ENCODE measurements at regions not wholly inside any gene's neighbourhood (a gene's known extent, or its start where the extent isn't known, plus 50 kb on each side); places are given as distances from the start of the nearest gene placed in this dataset.

GRCh38 chr1:101142244-101142643 is 94.6 kb upstream of the S1PR1 start:
- H3K4me1 Mint-ChIP-seq: peaks cover 17% of the 10 kb centered on the region; the same call in 2 of the 3 replicates
- Histone ChIP-seq H3F3A (replicated peaks; ENCODE audit: low read depth) (no peaks in the 10 kb centered on the region), H3K4me1 (ENCODE audit: insufficient read depth) (peaks cover 5% of the 10 kb centered on the region), H3K9me2 (ENCODE audit: insufficient read depth) (0 out of 2 replicates have a peak, but pooled peaks cover 9% of the 10 kb centered on the region), H3K27ac (ENCODE audit: low read depth) (no peak overlapping the region), H4K20me1 (replicated peaks; ENCODE audit: insufficient read depth) (no peaks in the 10 kb centered on the region), H3K4me2 (no peak overlapping the region), H3K79me2 (replicated peaks; ENCODE audit: insufficient read depth) (no peaks in the 10 kb centered on the region), H2AFZ (no peak overlapping the region), H3K4me3 (no peak overlapping the region), H3K36me3 (ENCODE audit: insufficient read depth) (no peaks in the 10 kb centered on the region), H3K27me3 (ENCODE audit: insufficient read depth) (no peaks in the 10 kb centered on the region)
- no peak overlapping the region for H3K4me3 Mint-ChIP-seq
- DNase-seq (ENCODE audit: low spot score) (no peak), ATAC-seq (no peak)
- TF ChIP-seq, protein P1, sequence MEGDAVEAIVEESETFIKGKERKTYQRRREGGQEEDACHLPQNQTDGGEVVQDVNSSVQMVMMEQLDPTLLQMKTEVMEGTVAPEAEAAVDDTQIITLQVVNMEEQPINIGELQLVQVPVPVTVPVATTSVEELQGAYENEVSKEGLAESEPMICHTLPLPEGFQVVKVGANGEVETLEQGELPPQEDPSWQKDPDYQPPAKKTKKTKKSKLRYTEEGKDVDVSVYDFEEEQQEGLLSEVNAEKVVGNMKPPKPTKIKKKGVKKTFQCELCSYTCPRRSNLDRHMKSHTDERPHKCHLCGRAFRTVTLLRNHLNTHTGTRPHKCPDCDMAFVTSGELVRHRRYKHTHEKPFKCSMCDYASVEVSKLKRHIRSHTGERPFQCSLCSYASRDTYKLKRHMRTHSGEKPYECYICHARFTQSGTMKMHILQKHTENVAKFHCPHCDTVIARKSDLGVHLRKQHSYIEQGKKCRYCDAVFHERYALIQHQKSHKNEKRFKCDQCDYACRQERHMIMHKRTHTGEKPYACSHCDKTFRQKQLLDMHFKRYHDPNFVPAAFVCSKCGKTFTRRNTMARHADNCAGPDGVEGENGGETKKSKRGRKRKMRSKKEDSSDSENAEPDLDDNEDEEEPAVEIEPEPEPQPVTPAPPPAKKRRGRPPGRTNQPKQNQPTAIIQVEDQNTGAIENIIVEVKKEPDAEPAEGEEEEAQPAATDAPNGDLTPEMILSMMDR (conservative IDR thresholded peaks at IDR 0.05; ENCODE audit: low read depth in 2 of 2): no peak
- no peak for TF ChIP-seq ZNF331 (CRISPR knock-in tag; IDR thresholded peaks at IDR 0.05; ENCODE audit: low read depth)
- no peak for TF ChIP-seq STAT1 (IDR thresholded peaks at IDR 0.05; ENCODE audit: unreplicated experiment)
- no peak for TF ChIP-seq JUNB (IDR thresholded peaks at IDR 0.05; ENCODE audit: unreplicated experiment)
- no peak for TF ChIP-seq EZH2 (IDR thresholded peaks at IDR 0.05; ENCODE audit: low read depth, unreplicated experiment)
- H3K27ac Mint-ChIP-seq: no peak overlapping the region
- H3K9me3 Mint-ChIP-seq: no peaks in the 10 kb centered on the region
- no peaks in the 10 kb centered on the region for H3K36me3 Mint-ChIP-seq (ENCODE audit: low read depth)
- no peaks in the 10 kb centered on the region for H3K27me3 Mint-ChIP-seq (ENCODE audit: insufficient read depth, low read depth, poor library complexity)

DNA sequence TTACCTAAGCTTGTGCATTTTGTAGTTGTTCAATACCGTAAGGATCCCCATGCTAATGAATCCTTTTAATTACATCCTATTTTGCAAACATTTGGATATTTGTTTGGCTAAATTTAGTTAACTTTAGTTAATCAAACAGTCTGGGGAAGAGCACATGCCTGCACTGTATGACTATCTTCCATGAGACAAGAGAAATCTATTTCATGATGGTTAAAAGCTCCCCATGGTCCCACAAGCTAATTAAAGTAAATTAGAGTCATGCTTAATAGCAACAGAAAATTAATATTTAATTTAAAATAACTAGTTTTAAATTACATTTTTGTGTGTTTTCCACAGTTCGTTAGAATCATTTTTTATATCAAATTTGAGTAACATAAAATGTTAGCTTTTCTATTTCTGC is 95.4 kb upstream of the S1PR1 start:
- H3K9me2 ChIP-seq (ENCODE audit: insufficient read depth): 0 out of 2 replicates have a peak, but pooled peaks cover 9% of the 10 kb centered on the region
- H3K4me1 Mint-ChIP-seq: peaks cover 21% of the 10 kb centered on the region
- ATAC-seq (no peak), DNase-seq (ENCODE audit: low spot score) (no peak)
- TF ChIP-seq STAT1 (IDR thresholded peaks at IDR 0.05; ENCODE audit: unreplicated experiment): no peak
- no peak for TF ChIP-seq JUNB (IDR thresholded peaks at IDR 0.05; ENCODE audit: unreplicated experiment)
- TF ChIP-seq EZH2phosphoT487 (IDR thresholded peaks at IDR 0.05; ENCODE audit: unreplicated experiment): no peak
- TF ChIP-seq EZH2 (IDR thresholded peaks at IDR 0.05; ENCODE audit: low read depth, unreplicated experiment): no peak
- no peak for TF ChIP-seq CREB1 (CRISPR knock-in tag; IDR thresholded peaks at IDR 0.05; ENCODE audit: low read depth)
- TF ChIP-seq ZNF462 (CRISPR knock-in tag; IDR thresholded peaks at IDR 0.05): no peak
- TF ChIP-seq, protein P2, sequence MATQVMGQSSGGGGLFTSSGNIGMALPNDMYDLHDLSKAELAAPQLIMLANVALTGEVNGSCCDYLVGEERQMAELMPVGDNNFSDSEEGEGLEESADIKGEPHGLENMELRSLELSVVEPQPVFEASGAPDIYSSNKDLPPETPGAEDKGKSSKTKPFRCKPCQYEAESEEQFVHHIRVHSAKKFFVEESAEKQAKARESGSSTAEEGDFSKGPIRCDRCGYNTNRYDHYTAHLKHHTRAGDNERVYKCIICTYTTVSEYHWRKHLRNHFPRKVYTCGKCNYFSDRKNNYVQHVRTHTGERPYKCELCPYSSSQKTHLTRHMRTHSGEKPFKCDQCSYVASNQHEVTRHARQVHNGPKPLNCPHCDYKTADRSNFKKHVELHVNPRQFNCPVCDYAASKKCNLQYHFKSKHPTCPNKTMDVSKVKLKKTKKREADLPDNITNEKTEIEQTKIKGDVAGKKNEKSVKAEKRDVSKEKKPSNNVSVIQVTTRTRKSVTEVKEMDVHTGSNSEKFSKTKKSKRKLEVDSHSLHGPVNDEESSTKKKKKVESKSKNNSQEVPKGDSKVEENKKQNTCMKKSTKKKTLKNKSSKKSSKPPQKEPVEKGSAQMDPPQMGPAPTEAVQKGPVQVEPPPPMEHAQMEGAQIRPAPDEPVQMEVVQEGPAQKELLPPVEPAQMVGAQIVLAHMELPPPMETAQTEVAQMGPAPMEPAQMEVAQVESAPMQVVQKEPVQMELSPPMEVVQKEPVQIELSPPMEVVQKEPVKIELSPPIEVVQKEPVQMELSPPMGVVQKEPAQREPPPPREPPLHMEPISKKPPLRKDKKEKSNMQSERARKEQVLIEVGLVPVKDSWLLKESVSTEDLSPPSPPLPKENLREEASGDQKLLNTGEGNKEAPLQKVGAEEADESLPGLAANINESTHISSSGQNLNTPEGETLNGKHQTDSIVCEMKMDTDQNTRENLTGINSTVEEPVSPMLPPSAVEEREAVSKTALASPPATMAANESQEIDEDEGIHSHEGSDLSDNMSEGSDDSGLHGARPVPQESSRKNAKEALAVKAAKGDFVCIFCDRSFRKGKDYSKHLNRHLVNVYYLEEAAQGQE (IDR thresholded peaks at IDR 0.05; ENCODE audit: unreplicated experiment): no peak
- no peak for TF ChIP-seq ZNF331 (CRISPR knock-in tag; IDR thresholded peaks at IDR 0.05; ENCODE audit: low read depth)
- TF ChIP-seq NANOG (IDR thresholded peaks at IDR 0.05; ENCODE audit: borderline replicate concordance): no peak
- no peaks in the 10 kb centered on the region for H3K27me3 Mint-ChIP-seq (ENCODE audit: insufficient read depth, low read depth, poor library complexity)
- H3K27ac Mint-ChIP-seq: no peak overlapping the region
- H3K27ac ChIP-seq (ENCODE audit: low read depth): no peak overlapping the region
- no peak overlapping the region for H3K4me3 ChIP-seq
- no peaks in the 10 kb centered on the region for H3K36me3 Mint-ChIP-seq (ENCODE audit: low read depth)
- no peaks in the 10 kb centered on the region for H3K79me2 ChIP-seq (replicated peaks; ENCODE audit: insufficient read depth)
- H3K4me1 ChIP-seq (ENCODE audit: insufficient read depth): peaks cover 9% of the 10 kb centered on the region
- no peaks in the 10 kb centered on the region for H3K36me3 ChIP-seq (ENCODE audit: insufficient read depth)
- H4K20me1 ChIP-seq (replicated peaks; ENCODE audit: insufficient read depth): no peaks in the 10 kb centered on the region
- no peaks in the 10 kb centered on the region for H3K9me3 Mint-ChIP-seq
- H3K4me3 Mint-ChIP-seq: no peak overlapping the region
- H3K4me2 ChIP-seq: no peak overlapping the region
- no peaks in the 10 kb centered on the region for H3K27me3 ChIP-seq (ENCODE audit: insufficient read depth)
- no peak overlapping the region for H2AFZ ChIP-seq
- H3F3A ChIP-seq (replicated peaks; ENCODE audit: low read depth): no peaks in the 10 kb centered on the region

Data from GM23338 (cell line).